ENCODE measurements at regions not wholly inside any gene's neighbourhood (a gene's known extent, or its start where the extent isn't known, plus 50 kb on each side); places are given as distances from the start of the nearest gene placed in this dataset.
A peak's percentile ranks its signal among the peaks of the same experiment; 100 is the strongest.

GRCh38 chr5:57937025-57937424 lies 454.4 kb upstream of the ACTBL2 start:
- FAIRE-seq (no peak), DNase-seq (ENCODE audit: low read depth, low spot score) (no peak)
- no peak overlapping the region for H3K27ac ChIP-seq (ENCODE audit: control insufficient read depth, insufficient read depth, low read length)
- no peaks in the 10 kb centered on the region for H3K9me3 ChIP-seq (ENCODE audit: control insufficient read depth, low read depth, low read length)
- dilution Hi-C loops (cut with MboI; ENCODE audit: extremely low pct_ligation_motif_present, low sequenced_read_pairs): no loop called here
- no peak overlapping the region for H2AFZ ChIP-seq (ENCODE audit: control insufficient read depth, low read length)
- no peaks in the 10 kb centered on the region for H3K9me1 ChIP-seq (ENCODE audit: control insufficient read depth, extremely low read depth, insufficient read depth, low read length)
- H3K9ac ChIP-seq (ENCODE audit: control insufficient read depth, extremely low read depth, insufficient read depth, low read length): no peak overlapping the region
- H3K4me2 ChIP-seq (ENCODE audit: control insufficient read depth, extremely low read depth, insufficient read depth, low read depth, low read length): no peak overlapping the region
- no peaks in the 10 kb centered on the region for H3K27me3 ChIP-seq (ENCODE audit: control insufficient read depth, extremely low read depth, insufficient read depth, low read length)
- H4K20me1 ChIP-seq (ENCODE audit: control insufficient read depth, extremely low read depth, insufficient read depth, low read length): no peaks in the 10 kb centered on the region
- no peaks in the 10 kb centered on the region for H3K4me1 ChIP-seq (ENCODE audit: control insufficient read depth, extremely low read depth, insufficient read depth, low read length)
- H3K4me3 ChIP-seq (ENCODE audit: control insufficient read depth in 2 of 3, extremely low read depth in 1 of 3, insufficient read depth in 2 of 3, low read depth in 1 of 3, low read length in 3 of 3): no peak overlapping the region
- no peaks in the 10 kb centered on the region for H3K79me2 ChIP-seq (ENCODE audit: control insufficient read depth, insufficient read depth, low read length)
- no peak for TF ChIP-seq EZH2 (IDR thresholded peaks at IDR 0.05; ENCODE audit: low read length)
- TF ChIP-seq CTCF (optimal IDR thresholded peaks at IDR 0.05 in 1 of 3, IDR thresholded peaks at IDR 0.05 in 1 of 3, conservative IDR thresholded peaks at IDR 0.05 in 1 of 3; ENCODE audit: extremely low read depth in 1 of 3, insufficient read depth in 2 of 3, low read length in 3 of 3): no peak
- H3K36me3 ChIP-seq (ENCODE audit: control insufficient read depth in 2 of 2, extremely low read depth in 1 of 2, insufficient read depth in 2 of 2, low read length in 2 of 2): no peaks in the 10 kb centered on the region

- FAIRE-seq (peak; percentile 55), DNase-seq (ENCODE audit: low read depth, low spot score) (peak; percentile 11)
- H3K9ac ChIP-seq (ENCODE audit: control insufficient read depth, extremely low read depth, insufficient read depth, low read length): no peak overlapping the region
- no peak overlapping the region for H2AFZ ChIP-seq (ENCODE audit: control insufficient read depth, low read length)
- H3K9me3 ChIP-seq (ENCODE audit: control insufficient read depth, low read depth, low read length): no peaks in the 10 kb centered on the region
- no peak for TF ChIP-seq CTCF (optimal IDR thresholded peaks at IDR 0.05 in 1 of 3, IDR thresholded peaks at IDR 0.05 in 1 of 3, conservative IDR thresholded peaks at IDR 0.05 in 1 of 3; ENCODE audit: extremely low read depth in 1 of 3, insufficient read depth in 2 of 3, low read length in 3 of 3)
- TF ChIP-seq EZH2 (IDR thresholded peaks at IDR 0.05; ENCODE audit: low read length): no peak
- H3K4me1 ChIP-seq (ENCODE audit: control insufficient read depth, extremely low read depth, insufficient read depth, low read length): no peaks in the 10 kb centered on the region
- dilution Hi-C loops (cut with MboI; ENCODE audit: extremely low pct_ligation_motif_present, low sequenced_read_pairs): no loop called here
- no peak overlapping the region for H3K4me3 ChIP-seq (ENCODE audit: control insufficient read depth in 2 of 3, extremely low read depth in 1 of 3, insufficient read depth in 2 of 3, low read depth in 1 of 3, low read length in 3 of 3)
- no peaks in the 10 kb centered on the region for H3K79me2 ChIP-seq (ENCODE audit: control insufficient read depth, insufficient read depth, low read length)
- no peak overlapping the region for H3K27ac ChIP-seq (ENCODE audit: control insufficient read depth, insufficient read depth, low read length)
- no peaks in the 10 kb centered on the region for H3K36me3 ChIP-seq (ENCODE audit: control insufficient read depth in 2 of 2, extremely low read depth in 1 of 2, insufficient read depth in 2 of 2, low read length in 2 of 2)
- no peaks in the 10 kb centered on the region for H3K27me3 ChIP-seq (ENCODE audit: control insufficient read depth, extremely low read depth, insufficient read depth, low read length)
- H4K20me1 ChIP-seq (ENCODE audit: control insufficient read depth, extremely low read depth, insufficient read depth, low read length): no peaks in the 10 kb centered on the region
- H3K9me1 ChIP-seq (ENCODE audit: control insufficient read depth, extremely low read depth, insufficient read depth, low read length): no peaks in the 10 kb centered on the region
- H3K4me2 ChIP-seq (ENCODE audit: control insufficient read depth, extremely low read depth, insufficient read depth, low read depth, low read length): no peak overlapping the region
Measured at GRCh38 chr5:57932761-57933160, 450.1 kb upstream of the ACTBL2 start.
